ENCODE measurements at regions not wholly inside any gene's neighbourhood (a gene's known extent, or its start where the extent isn't known, plus 50 kb on each side); places are given as distances from the start of the nearest gene placed in this dataset.
"Not testable (repeated sequence)": the region's sequence is repeated elsewhere in the genome, so short reads cannot be mapped to it uniquely, and the experiment has no call there.

DNA sequence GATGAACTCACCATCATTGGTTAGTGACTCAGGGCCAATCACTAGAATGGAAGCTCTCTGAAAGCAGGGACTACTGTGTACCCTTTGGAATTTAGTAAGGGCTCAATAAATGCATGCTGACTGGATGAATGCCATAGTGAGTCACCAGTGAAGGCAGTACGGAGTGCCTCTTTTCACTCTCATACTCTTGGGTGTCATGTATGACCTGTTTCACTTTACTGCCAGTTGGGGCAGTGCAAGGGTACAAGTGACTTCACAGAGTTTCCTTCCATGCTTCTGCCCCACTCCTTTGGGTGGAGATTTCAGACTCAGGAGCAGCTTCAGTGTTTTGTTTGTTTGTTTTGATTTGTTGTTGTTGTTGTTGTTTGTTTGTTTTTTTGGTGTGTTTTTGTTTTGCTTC, 57.7 kb downstream of the SOX3 start:
- DNase-seq, result no peak

DNA sequence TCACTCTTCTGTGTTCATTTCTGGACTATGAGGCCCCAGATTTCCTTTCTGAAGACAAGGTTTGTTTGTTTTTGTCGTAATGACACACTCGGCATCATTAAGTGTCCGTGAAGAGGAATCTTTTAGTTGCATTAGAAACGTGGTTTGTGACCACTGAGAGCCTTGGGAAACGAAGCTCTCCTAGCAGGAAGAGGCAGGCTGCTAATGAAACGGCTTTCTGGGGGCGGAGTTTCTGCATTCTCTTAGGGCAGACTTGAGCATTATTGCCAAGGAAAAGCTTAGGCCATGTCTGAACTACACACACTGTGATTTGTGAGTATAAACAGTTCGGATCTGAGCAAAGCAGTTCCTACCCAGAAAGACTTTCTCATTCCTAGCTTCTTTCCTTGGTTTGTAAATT, 64.0 kb downstream of the SOX3 start:
- DNase-seq, result no peak

DNA sequence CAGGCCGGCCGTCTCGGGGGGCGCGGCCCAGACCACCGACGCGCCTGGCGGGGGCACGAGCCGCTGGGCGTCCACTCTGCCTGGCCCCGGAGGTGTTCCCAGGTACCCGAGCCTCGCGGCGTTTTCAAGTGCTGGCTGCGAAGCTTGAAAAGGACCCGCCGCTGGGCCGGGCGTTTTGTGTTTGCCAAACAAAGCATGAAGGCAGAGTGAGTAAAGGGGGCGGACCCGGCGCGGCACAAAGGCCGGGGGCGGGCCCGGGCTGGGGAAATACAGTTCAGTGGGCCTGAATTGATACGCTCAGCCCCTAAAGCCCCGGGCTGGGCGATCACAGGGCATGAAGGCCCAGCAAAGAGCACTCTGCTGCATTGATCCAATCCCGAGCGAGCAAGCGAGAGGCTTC, 65.4 kb downstream of the SOX3 start:
- DNase-seq, result no peak

DNA sequence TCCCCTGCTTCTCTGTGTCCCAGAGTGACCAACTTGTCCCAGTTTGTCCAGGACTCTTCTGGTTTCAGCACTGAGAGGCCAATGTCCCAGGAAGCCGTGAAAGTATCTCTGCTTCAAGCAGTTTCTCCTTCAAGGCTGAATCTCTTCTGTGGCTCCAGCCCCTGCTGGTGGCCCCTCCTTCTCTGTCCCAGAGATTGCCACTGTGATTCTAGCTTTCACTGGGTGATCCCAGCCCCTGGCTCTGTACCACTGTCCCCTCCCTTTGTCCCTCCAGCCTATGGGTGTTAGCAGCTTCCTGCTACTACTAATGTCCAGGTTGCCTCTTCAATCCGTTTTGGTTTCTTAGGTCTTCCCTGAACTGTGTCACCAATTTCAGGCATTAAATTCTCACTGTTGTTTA, 70.5 kb downstream of the SOX3 start:
- DNase-seq, result no peak

DNA sequence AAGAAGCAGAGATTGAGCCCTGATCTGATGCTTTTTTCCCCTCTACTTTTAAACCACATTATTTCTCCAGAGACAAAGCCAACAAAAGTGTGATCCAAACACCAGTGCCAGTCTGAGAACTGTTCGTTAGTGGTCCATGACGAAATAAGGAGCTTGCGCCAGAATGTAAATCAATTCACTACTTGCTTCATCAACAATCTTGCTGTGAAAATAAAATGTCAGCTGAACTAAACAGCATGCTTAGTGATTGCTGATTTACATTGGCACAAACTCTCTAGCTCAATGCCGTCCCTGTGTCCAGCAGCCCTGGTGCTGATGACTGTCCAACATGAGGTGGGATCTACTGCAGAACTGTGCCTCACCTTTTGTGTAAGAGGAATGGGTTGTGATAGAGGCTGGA, 71.3 kb downstream of the SOX3 start:
- DNase-seq, result no peak

DNA sequence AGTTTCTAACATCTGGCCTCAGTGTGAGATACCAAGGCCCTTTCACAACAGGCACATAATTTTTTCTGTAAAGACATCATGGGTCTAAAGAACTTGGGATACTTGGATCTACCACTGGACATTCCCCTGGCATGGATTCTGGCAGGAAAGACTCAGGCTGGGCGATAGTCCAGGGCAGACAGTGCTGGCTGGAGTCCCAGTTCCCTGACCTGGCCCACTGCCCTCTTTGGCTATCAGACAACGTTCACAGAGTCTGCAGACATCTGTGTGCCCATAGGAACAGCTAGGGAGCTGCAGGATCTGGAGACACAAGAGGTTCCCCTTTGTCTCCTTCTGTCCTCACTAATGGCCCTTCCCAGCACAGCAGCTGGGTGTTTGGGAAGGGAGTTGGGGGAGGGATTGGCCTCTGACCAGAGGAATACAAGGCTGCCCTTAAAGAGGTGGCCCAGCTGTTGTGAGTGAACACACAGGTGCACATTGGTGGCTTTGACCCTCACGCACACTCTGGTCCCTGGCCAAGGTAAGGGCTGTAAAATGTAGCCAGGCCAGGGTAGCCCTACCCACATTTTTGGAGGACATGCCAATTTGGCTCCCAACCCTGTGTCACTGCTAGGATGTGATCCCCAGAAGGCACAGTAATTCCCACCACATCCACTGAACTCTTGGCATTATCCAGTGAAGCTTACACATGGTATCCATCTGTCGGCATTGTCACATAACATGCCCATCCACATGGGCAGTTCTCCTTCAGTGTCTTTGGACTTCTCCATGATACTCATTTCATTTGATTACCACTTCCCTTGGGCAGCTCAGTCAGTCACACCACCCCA, 72.3 kb downstream of the SOX3 start:
- no peak for DNase-seq

DNA sequence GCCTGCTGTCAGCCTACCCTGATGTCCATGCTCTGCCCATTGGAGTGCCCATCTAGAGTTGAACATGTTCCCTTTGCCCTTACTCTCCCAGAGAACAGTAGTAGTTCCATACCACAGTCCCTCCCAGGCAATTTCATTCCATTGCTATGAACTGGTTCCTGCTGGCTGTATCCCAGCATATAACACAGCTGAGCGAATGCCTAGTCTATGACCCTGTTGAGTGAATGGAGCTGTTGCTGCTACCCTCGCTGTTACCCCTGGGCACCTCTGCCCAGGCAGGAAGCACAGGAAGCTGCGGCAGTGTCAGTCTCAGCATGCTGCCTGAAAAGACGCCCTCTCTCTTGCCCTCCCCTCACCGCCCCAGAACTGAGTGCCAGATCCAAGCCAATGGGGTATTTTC, 73.3 kb downstream of the SOX3 start:
- DNase-seq, result no peak

DNA sequence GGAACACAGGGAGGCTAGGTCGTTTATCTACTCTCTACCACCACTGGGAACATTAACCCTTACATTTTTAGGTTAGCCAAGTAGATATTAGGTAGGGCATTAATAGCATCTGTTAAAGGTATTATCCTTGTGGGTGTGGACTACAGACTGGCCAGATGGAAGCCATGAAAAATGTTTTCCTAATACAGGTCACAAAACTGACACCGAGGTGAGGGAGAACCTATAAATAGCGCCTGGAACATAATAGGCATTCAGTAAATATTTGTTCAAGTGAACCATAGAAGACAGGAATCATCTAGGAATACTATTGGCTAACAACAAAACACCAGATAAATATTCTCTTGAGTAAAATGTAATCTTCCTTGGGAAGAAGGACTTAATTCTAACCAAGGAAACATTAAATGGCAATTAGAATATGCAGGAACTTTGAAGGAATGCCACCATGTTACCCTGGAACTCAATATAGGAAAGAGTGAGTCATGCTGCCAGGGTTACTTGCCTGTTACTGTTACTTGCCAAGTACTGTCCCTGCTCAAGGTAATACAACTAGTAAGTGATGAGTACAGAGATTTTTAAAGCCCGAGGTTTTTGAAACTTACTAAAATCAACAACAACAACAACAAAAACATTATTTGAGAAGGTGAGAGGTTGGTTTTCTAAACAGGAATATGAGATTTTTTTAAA, 79.0 kb downstream of the SOX3 start:
- DNase-seq, result no peak

DNA sequence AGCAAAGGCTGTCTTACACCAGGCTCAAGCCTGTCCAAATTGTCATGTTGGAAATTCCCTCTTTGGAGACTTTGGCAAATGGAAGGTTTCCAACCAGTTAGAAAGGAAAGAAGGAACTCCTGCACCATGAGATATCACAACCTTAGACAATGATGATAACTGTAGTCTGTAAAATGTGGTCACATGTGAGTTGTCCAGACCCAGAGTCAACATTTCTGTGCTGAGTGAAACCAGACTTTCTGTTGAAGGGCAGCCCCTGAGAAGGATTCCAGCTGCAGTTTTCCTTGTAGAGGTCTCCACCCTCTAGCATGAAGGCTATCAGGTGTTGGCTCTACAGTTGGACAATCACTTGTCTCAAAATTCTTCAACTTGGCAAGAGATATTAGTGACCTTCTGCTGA, 82.4 kb downstream of the SOX3 start:
- no peak for DNase-seq

DNA sequence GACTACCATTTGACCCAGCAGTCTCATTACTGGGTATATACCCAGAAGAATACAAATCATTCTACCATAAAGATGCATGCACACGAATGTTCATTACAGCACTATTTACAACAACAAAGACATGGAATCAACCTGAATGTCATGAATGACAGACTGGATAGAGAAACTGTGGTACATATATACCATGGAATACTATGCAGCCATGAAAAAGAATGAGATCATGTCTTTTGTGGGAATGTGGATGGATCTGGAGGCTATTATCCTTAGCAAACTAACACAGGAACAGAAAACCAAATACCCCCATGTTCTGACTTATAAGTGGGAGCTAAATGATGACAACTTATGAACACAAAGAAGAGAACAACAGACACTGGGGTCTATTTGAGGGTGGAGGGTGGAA, 102.7 kb downstream of the SOX3 start:
- DNase-seq, result not testable (repeated sequence)

DNA sequence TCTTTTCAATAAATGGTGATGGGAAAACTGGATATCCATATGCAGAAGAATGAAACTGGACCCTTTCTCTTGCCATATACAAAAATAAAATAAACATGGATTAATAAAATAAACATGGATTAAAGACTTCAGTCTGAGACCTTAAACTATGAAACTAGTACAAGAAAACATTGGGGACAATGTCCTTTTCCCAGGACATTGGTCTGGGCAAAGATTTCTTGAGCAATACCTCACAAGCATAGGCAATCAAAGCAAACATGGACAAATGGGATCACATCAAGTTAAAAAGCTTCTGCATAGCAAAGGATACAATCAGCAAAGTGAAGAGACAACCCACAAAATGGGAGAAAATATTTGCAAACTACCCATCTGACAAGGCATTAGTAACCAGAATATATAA, 108.5 kb downstream of the SOX3 start:
- DNase-seq, result not testable (repeated sequence)

DNA sequence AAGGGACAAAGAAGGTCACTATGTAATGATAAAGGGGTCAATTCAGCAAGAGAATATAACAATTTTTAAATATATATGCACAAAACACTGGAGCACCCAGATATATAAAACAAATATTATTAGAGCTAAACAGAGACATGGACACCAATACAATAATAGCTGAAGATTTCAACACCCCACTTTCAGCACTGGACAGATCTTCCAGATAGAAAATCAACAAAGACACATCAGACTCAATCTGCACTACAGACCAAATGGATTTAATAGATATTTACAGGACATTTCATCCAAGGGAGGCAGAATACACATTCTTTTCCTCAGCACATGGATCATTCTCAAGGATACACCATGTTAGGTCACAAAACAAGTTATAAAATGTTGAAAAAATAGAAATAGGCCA, 111.4 kb downstream of the SOX3 start:
- DNase-seq, result no peak

DNA sequence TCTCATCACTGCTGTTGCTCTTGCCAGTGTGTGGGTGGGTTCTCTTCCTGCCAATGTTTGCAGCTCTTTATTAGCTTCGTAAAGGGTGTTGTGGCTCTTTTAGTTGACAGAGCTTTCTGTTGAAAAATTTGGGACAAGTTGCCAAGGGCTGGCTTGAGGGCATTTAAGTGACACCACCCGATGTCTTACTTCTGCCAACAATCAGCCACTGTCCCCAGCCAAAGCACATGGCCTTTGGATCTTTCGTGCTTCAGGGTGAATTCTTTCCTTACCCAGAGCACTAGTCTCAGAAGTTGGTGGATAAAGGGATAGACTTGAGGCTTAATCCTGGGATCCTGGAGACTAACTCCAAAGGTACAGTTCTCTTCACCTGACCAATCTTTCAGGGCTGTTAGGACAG, 113.6 kb downstream of the SOX3 start:
- DNase-seq, result no peak

DNA sequence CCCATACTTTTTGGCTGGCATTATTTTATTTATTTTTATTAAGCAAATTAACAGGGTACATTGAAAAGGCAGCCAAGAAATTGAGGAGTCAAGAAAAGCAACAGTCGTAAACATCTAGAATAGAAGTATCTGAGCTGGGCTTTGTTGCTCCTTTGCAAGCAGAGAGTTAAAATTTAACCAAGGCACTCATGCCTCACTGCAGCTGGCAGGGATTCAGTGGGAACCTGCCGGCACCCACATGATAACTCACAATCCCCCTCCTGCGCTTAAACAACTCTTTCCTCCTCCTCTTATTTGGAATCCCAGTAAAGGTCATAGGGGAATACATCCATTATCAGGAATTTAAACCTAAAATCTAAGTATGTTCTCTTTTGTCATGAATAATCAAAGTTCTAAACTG, 115.5 kb downstream of the SOX3 start:
- DNase-seq, result no peak

DNA sequence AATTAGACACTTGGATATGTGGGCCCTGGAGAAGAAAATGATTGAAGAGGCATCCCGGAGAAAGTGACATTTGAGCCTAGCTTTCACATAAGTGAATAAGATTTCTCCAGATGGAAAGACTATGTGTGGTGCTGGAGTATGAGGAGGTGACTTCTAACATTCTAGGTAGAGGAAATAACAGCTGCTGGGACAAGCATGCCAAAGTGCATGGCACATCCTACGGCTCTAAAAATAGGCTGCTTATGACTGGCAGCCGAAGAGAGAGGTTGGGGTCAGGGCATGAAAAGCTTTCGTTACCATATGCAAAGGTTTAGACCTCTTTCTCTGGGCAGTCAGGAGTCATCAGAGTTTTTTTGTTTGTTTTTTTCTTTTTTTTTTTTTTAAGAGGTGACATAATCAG, 142.0 kb downstream of the SOX3 start:
- DNase-seq, result no peak

DNA sequence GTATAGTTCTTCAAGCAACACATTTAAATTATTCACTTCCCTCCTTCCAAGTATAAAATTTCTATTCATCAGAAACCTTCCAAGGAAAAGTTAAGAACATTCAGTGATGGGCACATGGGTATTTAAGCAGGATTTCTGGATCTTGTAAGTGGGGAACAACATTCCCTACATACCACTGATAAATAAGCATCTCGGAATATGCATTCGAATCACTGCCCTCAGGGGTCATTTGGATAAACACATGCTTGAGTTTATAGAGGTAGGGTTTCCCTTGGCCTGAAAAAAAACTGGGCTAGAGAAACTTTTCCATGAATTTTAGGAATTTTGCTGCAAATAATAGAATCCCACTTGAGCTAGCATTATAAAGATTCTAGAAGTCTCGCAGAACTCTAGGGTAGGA, 143.9 kb downstream of the SOX3 start:
- no peak for DNase-seq

DNA sequence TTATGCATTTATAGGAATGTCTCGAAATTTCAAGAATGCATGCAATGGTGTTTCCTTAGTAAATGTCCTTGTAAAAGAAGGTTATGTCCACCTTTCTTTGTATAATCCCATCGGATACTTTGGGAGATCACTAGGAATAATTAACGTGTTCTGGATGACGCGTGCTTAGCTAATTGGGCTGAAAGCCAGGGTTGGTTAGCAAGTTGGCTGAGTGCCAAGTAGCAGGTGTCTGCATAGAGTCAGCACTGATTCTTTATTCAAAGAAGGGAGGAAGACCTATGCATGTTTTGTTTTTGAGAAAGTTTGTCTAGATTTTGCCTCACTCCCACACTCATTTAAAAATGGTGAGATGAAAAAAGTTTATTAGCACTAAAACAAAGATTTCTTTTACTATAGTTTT, 144.6 kb downstream of the SOX3 start:
- DNase-seq, result no peak

DNA sequence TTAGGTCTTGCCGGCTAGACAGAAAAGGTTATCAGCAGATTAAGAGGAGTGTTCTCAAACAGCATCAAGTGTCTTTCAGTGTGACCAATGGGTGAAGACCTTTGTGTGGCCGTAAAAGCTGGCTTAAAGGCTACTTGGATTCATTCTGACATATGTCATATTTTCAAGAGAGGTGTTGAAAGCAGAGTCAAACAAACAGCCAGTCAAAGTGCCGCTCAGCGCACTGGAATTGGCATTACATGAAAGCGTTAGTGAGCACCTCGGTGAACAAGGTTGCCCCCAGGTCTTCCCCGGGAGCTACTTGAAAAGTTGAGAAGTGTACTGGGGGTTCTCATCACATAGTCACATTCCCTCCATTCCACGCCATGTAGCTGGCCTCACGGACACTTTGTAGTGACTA, 148.9 kb downstream of the SOX3 start:
- no peak for DNase-seq

DNA sequence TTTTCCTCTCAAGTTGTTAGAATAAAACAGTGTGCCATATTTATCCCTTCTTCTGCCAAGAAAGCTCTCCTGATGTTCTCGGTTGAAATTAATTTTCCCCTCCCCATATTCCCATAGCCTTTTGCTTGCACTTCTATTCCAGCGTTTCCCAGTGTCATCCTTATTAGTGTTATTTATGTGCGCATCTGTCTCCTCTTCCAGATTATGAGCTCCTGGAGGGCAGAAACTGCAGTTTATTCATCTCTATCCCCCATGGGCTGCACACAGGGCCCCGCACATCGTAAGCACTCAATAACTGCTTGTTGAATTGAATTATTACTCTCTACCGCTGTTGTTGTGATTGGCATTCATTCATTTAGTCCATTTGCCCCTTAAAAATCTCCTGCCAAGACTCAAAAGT, 149.4 kb downstream of the SOX3 start:
- DNase-seq, result no peak

DNA sequence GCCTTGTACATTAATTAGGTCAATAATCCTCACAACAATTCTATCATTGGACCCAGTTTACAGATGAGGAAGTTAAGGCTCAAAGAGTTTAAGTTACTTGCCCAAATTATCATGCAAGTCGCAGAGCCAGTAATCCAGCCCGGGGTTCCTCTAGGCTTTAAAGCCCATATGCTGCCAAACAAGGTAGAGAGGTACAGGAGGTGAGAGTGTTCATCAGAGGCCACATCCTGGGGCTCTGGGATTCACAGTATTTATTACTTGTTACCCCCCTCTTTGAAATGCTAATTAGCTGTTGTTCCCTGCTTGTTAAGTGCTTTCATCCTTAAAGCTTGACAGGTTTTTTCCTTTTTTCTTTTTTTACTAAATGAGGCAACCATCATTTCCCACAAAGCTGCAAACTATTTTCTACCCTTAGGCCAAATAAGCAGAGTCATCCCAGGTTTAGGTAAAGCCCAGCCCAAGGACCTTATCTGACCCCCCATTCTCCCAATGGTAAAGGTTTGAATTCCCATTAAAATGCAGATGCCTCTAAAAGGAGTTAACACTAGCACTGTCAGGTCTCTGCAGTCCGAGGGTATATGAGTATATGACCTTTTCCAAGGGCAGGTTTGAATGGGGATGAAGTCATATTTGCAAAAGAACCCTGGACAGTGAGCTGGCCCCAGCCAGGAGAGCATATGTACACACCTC, 150.3 kb downstream of the SOX3 start:
- DNase-seq, result no peak

DNA sequence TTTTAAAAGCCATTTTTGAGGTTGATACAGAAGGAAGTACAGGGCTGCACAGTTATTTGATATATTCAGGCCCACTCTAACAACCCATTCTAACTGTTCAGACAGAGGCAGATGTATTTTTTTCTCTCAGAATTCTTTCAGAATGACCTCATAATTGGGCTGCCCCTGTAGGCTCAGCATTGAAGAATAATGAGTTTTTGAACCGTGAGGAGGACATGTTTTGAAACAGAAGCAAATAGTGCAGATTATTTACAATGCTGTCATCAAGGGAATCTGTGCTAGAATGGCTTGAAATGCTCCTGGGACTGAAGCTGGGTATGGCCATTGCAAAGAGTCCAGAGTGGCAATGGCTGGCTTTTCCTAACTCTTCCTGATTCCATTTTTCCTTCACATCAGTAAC, 158.1 kb downstream of the SOX3 start:
- DNase-seq, result no peak

DNA sequence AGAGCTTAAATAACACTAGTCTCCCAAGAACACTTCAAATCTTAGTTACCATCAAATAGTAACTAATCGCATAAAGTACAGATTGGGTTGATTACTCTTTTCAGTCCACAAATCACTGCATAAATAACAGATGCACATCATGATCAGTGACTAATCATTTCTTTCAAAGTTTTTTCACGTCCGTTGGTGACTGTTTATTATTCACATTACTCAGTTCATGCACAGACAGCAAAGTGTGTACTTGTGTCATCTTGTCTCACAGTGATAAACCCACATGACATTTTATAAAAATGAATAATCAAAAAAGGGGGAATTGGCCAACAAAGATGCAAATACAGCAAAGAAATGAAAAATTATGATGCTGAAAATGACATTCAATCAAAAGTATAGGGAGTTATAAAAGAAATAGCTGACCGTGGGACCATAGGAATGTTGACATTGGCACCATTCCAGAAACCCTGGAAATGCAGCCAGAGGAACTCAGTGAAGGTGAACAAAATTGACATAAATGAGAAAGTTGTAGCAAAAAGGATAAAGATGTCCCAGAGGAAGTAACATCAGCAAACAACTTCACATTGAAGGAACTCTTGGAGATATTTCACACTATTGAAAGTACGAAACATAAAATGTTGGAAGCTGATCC, 161.5 kb downstream of the SOX3 start:
- no peak for DNase-seq

DNA sequence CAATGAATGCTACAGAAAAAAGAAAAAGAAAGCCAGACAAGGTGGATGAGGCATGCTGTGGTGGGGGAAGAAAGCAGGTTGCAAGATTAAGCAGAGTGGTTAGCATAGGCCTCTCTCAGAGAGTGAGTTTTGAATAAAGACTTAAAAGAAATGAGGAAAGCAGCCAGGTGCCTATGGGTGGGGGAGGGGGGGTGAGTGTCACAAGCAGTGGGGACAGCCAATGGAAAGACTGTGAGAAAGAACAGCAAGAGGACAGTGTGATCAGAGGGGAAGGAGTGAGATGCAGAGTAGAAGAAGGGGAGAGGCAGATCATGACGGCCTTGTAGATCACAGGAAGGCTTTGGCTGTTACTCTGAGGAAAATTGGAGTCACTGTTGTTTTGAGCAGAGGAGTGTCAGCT, 162.5 kb downstream of the SOX3 start:
- DNase-seq, result no peak

DNA sequence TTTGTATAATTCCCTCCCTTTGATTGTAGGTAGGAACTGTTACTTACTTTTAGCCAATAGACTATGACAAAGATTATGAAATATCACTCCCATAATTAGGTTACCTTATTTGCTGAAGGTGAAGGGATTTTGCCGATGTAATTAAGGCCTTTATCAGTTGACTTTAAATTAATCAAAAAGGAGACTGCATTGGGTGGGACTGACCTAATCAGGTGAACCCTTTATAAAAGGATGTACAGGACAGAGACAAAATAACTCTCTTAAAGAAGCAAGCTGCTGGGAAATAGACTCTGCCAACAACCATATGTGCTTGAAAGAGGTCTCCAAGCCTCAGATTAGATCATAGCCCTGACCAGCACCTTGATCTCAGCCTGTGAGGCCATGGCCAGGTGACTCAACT, 167.6 kb downstream of the SOX3 start:
- DNase-seq, result no peak

Measured in OCI-M1 (cell line).